Thymus (tissue), 11 donors: ENCODE measurements at regions not wholly inside any gene's neighbourhood (a gene's known extent, or its start where the extent isn't known, plus 50 kb on each side); places are given as distances from the start of the nearest gene placed in this dataset.

Source experiments
- DNase-seq, 9 donors: peaks; one replicate each; pipeline ENCODE4 v3.0.0-alpha.2; 2013; ENCODE audit warnings: low spot score in 9 of 9, low read depth in 6 of 9, missing footprints in 1 of 9
- H3K27ac ChIP-seq, 2 donors: one replicate each; pipeline ENCODE4 v1.5.1; 2013; ENCODE audit warnings: control low read depth in 1 of 2, low read depth in 1 of 2, low read length in 1 of 2, mild to moderate bottlenecking in 1 of 2, moderate library complexity in 1 of 2
- H3K27me3 ChIP-seq, 2 donors: one replicate each; pipeline ENCODE4 v1.5.1; 2013; ENCODE audit warnings: low read length in 1 of 2; ENCODE audit not compliant: control insufficient read depth in 2 of 2, insufficient read depth in 1 of 2
- H3K36me3 ChIP-seq, 2 donors: one replicate each; pipeline ENCODE4 v1.5.1; 2013; ENCODE audit warnings: low read length in 1 of 2, mild to moderate bottlenecking in 1 of 2, moderate library complexity in 1 of 2; ENCODE audit not compliant: control insufficient read depth in 2 of 2, insufficient read depth in 2 of 2
- H3K4me1 ChIP-seq, 2 donors: one replicate each; pipeline ENCODE4 v1.5.1; 2013; ENCODE audit warnings: low read length in 2 of 2; ENCODE audit not compliant: control insufficient read depth in 2 of 2, insufficient read depth in 2 of 2
- H3K4me3 ChIP-seq, 2 donors: one replicate each; pipeline ENCODE4 v1.5.1; 2013; ENCODE audit warnings: low read length in 2 of 2, control low read depth in 1 of 2, mild to moderate bottlenecking in 1 of 2
- H3K9me3 ChIP-seq, 2 donors: one replicate each; pipeline ENCODE4 v1.5.1; 2013; ENCODE audit warnings: low read length in 1 of 2, mild to moderate bottlenecking in 1 of 2; ENCODE audit not compliant: control insufficient read depth in 2 of 2, insufficient read depth in 1 of 2
- WGBS: extraction: QIAGEN DNeasy Blood & Tissue Kit; methylation state at CpG from one replicate; pipeline ENCODE4 v1.1.7; 2013; 5-methylcytosine and 5-hydroxymethylcytosine counted together
- donor health status: healthy.

DNA sequence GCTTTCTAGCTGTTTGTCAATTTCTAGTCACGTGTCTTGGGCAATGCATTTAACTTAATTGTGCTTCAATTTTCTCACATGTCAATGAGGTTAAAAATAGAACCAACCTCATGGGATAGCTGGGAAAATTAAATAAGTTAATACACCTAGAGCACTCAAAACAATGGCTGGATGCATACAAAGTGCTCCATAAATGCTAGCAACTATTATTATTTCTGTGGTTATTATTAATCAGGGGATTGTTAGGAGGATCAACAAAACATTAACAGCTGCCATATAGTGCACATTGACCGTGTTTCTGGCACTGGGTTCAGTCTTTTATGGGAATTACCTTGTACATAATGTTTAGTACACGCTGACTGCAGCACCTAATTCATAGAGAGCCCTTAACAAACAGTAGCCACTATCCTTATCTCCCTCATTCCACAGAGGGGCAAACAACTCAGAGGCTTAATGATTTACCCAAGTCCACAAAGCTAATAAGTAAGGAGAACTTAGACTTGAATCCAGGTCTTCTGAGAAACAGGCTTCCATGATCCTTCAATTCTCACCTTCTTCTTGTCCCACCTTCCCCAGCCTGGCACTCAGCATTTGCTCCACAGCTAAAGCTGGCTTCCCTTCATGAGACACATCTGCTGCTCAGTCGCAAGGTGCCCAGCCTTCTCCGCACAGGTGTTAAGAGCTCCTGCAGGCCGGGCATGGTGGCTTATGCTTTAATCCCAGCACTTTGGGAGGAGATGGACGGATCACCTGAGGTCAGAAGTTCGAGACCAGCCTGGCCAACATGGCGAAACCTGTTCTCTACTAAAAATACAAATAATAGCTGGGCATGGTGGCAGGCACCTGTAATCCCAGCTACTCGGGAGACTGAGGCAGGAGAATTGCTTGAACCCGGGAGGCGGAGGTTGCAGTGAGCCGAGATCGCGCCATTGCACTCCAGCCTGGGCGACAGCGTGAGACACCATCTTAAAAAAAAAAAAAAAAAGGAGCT lies 137.4 kb upstream of the ABCA1 start:
- DNase-seq = no peak
- peaks cover 0 to 8% of the 10 kb centered on the region in 2 donors for H3K9me3 ChIP-seq
- H3K27me3 ChIP-seq = no peaks in the 10 kb centered on the region
- peaks cover 19 to 34% of the 10 kb centered on the region in 2 donors for H3K4me1 ChIP-seq
- whole genome bisulfite sequencing = 96% methylated on average over 17 of the region's 17 CpGs
- H3K4me3 ChIP-seq = no peak overlapping the region
- no peaks in the 10 kb centered on the region for H3K36me3 ChIP-seq
- H3K27ac ChIP-seq = no peak overlapping the region

DNA sequence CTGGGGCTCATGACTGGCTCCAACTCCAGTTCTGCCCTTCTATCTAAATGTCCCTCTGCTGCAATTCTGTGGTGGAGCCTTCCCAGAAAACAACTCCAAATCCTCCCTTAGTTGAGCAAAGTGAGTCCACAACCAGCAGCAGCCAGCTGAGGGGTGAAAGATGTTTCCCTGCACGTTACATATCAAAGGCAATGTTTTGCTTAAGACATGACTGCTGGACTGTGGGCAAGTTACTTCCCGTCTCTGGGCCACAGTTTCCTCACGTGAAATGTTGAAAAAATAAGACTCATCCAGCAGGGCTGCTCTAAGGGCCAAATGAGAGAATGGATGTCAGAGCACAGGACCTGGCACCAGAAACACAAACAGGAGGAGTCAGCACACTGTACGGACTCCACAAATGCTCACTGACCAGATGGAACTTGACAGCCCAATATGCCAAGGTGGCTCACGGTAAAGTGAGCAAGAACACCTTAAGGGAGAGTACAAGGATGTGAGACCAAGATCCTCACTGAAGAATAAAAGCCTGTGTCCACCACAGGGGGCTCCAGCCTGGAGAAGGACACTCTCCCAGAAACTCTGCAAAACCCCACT lies 138.4 kb upstream of the ABCA1 start:
- Histone ChIP-seq H3K4me3 (no peak overlapping the region), H3K27me3 (no peaks in the 10 kb centered on the region), H3K9me3 (peaks cover 0 to 8% of the 10 kb centered on the region in 2 donors), H3K36me3 (no peaks in the 10 kb centered on the region), H3K4me1 (peaks cover 19 to 34% of the 10 kb centered on the region in 2 donors), H3K27ac (no peak overlapping the region)
- no peak for DNase-seq
- 41% methylated on average over 5 of the region's 5 CpGs for WGBS

DNA sequence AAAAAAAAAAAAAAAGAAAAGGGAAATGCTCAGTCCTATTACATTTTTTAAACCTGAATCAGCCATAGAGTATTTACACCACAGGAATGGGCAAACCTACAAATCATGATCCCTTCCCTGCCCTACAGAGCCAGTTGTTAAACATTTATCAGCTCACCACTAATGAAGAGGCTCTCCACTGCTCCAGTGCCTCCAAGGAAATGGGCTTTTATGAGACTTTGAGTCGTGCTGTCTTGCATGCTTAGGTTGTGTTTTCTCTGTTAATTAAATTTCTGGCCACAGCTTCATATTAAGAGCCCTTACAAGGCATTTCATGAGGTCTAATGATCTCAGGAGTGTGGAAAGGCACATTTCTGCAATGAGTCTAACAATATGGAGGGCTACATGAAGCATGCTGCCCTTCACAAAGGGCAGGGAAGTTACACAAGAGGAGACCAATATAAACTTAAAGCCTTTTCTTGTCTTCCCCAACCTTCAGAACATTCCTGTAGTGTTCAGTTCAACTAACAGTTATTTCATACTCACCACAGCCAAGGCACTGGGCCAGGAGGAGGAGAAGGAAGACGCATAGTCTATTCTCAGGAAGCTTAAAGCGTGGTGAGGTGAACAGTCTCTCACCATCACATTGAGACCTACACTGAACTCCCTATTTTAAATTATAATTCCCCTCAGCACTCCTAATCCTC lies 140.1 kb upstream of the ABCA1 start:
- DNase-seq = no peak
- no peaks in the 10 kb centered on the region for H3K27me3 ChIP-seq
- no peak overlapping the region for H3K4me3 ChIP-seq
- peaks cover 0 to 2% of the 10 kb centered on the region in 2 donors for H3K9me3 ChIP-seq
- H3K4me1 ChIP-seq = peaks cover 16 to 28% of the 10 kb centered on the region in 2 donors
- H3K36me3 ChIP-seq = no peaks in the 10 kb centered on the region
- H3K27ac ChIP-seq = no peak overlapping the region
- 94% methylated on average over 3 of the region's 3 CpGs for WGBS

DNA sequence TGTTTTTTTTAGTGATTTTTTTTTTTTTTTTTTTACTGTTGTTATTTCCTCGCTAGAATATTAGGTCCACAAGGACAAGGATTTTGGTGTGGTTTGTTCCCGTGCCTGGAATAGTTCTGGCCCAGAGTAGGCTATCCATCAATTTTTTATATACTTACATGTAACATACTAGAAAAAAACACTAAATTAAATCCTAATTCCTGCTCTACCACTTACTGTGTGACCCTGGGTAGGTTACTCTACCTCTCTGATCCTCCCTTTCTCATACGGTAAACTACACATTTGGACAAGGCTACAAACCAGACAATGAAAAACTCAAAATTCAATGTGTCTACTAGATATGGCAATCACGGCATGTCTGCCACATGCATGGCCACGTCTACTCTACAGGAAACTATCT lies 141.3 kb upstream of the ABCA1 start:
- Histone ChIP-seq H3K4me1 (peaks cover 11 to 23% of the 10 kb centered on the region in 2 donors), H3K27me3 (no peaks in the 10 kb centered on the region), H3K27ac (no peak overlapping the region), H3K36me3 (no peaks in the 10 kb centered on the region), H3K9me3 (peaks cover 0 to 2% of the 10 kb centered on the region in 2 donors), H3K4me3 (no peak overlapping the region)
- 95% methylated on average over 5 of the region's 5 CpGs for WGBS
- no peak for DNase-seq

DNA sequence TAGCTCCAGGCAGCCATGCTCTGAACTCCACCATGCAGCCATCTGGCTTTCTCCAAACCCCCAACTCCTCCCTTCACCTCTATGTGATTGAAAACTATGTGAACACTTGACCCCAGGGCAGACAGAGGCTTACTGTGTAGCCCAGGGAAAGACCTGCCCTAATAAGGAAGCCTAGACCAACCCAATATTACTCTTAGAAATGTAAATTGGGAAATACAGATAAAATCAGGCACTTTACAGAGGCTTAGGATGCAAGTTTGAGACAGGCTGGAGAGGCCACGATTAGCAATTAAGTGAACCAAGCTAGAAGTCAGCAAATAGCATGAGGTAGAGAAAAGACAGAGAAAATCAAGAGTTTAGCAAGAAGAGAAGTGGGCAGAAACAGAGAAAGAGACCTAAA lies 141.7 kb upstream of the ABCA1 start:
- Histone ChIP-seq H3K27ac (no peak overlapping the region), H3K4me3 (no peak overlapping the region), H3K27me3 (no peaks in the 10 kb centered on the region), H3K9me3 (peaks cover 0 to 2% of the 10 kb centered on the region in 2 donors), H3K4me1 (peaks cover 7 to 19% of the 10 kb centered on the region in 2 donors), H3K36me3 (no peaks in the 10 kb centered on the region)
- 97% methylated on average over 1 of the region's 1 CpG for WGBS
- DNase-seq = no peak

DNA sequence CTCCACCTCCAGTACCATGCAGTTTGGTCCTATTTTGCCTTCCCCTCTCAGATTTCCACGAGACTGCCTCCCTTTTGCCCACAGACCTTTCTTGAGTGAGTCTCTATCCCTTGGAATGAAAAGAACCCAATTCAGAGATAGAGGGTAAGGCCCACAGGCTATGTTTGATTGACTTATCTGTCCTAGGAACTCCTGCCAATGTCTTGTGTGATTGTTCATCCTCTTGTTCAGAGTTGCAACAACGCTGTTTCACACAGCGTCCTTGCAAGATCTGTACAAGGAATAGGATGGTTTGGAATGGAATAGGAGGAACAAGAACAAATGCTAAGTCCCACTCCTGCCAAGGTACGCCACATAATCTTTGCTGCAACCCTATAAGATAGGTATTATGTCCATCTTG lies 142.2 kb upstream of the ABCA1 start:
- peaks cover 0 to 2% of the 10 kb centered on the region in 2 donors for H3K9me3 ChIP-seq
- H3K27me3 ChIP-seq = no peaks in the 10 kb centered on the region
- peaks cover 5 to 16% of the 10 kb centered on the region in 2 donors for H3K4me1 ChIP-seq
- no peak for DNase-seq
- no peaks in the 10 kb centered on the region for H3K36me3 ChIP-seq
- WGBS = 98% methylated on average over 4 of the region's 4 CpGs
- H3K4me3 ChIP-seq = no peak overlapping the region
- no peak overlapping the region for H3K27ac ChIP-seq

DNA sequence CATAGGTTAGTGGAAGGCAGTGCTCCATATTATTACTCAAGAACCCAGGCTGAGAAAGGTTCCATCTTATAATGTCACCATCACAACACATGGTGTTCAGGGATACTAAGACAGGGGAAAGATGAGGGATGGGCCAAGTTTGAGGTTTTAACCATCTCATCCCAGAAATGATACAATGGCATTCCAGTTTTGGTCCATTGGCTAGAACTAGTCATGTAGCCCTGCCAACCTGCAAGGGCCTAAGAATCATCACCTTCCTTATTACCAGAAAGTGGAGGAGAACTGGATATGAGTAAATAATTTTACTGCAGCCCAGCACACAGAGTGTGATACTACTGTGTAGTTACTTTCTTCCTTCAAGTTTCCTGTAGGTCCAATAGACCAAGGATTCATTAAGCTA lies 144.5 kb upstream of the ABCA1 start:
- H3K4me3 ChIP-seq = no peak overlapping the region
- H3K36me3 ChIP-seq = no peaks in the 10 kb centered on the region
- no peaks in the 10 kb centered on the region for H3K9me3 ChIP-seq
- no peaks in the 10 kb centered on the region for H3K27me3 ChIP-seq
- H3K4me1 ChIP-seq = peaks cover 0 to 2% of the 10 kb centered on the region in 2 donors
- DNase-seq = no peak
- no peak overlapping the region for H3K27ac ChIP-seq

DNA sequence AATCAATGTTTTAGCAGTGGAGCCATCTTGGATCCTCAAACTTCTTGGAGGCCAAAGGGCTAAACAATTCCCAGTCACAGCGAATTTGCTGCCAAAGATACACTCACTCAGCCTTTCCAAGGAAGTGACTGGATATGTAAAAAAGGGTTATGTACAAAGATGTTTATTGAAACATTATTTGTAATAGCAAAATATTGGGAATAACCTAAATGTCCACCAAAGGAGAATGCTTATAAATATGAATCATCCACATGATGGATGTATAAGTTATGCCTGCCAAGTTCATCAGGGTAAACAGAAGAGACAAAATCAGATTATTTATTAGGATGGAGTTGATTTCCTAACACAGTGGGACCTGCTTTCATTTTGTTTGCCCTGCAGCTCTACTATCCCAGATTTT lies 145.2 kb upstream of the ABCA1 start:
- DNase-seq = no peak

DNA sequence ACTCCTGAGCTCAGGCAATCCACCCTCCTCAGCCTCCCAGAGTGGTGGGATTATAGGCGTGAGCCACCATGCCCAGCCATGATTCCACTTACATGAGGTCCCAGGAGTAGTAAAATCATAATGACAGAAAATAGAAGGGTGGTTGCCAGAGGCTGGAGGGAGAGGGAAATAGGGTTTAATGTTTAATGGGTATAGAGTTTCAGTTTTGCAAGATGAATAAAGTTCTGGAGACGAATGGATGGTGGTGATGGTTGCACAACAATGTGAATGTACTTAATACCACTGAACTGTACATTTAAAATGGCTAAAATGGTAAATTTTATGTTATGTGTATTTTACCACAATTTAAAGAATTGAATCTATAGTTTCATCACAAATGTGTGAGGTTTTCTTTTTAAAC lies 146.5 kb upstream of the ABCA1 start:
- 97% methylated on average over 2 of the region's 2 CpGs for WGBS
- Histone ChIP-seq H3K9me3 (no peaks in the 10 kb centered on the region), H3K27ac (no peak overlapping the region), H3K36me3 (no peaks in the 10 kb centered on the region), H3K27me3 (no peaks in the 10 kb centered on the region), H3K4me3 (no peak overlapping the region), H3K4me1 (peaks cover 0 to 1% of the 10 kb centered on the region in 2 donors)
- no peak for DNase-seq

More for the DNA sequence above, 145.2 kb upstream of the ABCA1 start:
- H3K4me1 ChIP-seq = peaks cover 0 to 2% of the 10 kb centered on the region in 2 donors
- no peaks in the 10 kb centered on the region for H3K9me3 ChIP-seq
- WGBS = 100% methylated on average over 1 of the region's 1 CpG
- H3K27ac ChIP-seq = no peak overlapping the region
- no peak overlapping the region for H3K4me3 ChIP-seq
- H3K36me3 ChIP-seq = no peaks in the 10 kb centered on the region
- no peaks in the 10 kb centered on the region for H3K27me3 ChIP-seq
